Psoas muscle (tissue), 7 donors: ENCODE measurements at regions not wholly inside any gene's neighbourhood (a gene's known extent, or its start where the extent isn't known, plus 50 kb on each side); places are given as distances from the start of the nearest gene placed in this dataset.
"Not testable (repeated sequence)": the region's sequence is repeated elsewhere in the genome, so short reads cannot be mapped to it uniquely, and the experiment has no call there.

Experiments
- ATAC-seq, 4 donors: fragments of 200-7000 bp; cut with Tn5 transposase; one replicate each; pipeline ENCODE4 v1.9.1; 2020; ENCODE audit warnings: moderate library complexity in 3 of 4, mild to moderate bottlenecking in 2 of 4
- DNase-seq, 2 donors: peaks; one replicate each; pipeline ENCODE4 v3.0.0-alpha.2; 2020
- H3K27ac ChIP-seq: fragments of 200-600 bp; one replicate; pipeline ENCODE4 v1.8.0; 2022
- H3K27me3 ChIP-seq, 3 donors: fragments of 200-600 bp in 1 of 3; one replicate each; pipeline versions ENCODE4 v1.6.1 to v1.8.0; 2013 to 2022; ENCODE audit warnings: low read length in 2 of 3, mild to moderate bottlenecking in 2 of 3, moderate library complexity in 1 of 3; ENCODE audit not compliant: insufficient read depth in 3 of 3
- H3K36me3 ChIP-seq, 2 donors: fragments of 200-600 bp in 1 of 2; one replicate each; pipeline versions ENCODE4 v1.6.1 to v1.8.0; 2013 to 2022; ENCODE audit warnings: low read depth in 1 of 2, mild to moderate bottlenecking in 1 of 2, moderate library complexity in 1 of 2; ENCODE audit not compliant: insufficient read depth in 1 of 2
- H3K4me1 ChIP-seq: fragments of 200-600 bp; one replicate; pipeline ENCODE4 v1.8.0; 2022
- H3K4me3 ChIP-seq: fragments of 200-600 bp; one replicate; pipeline ENCODE4 v1.8.0; 2022; ENCODE audit warnings: mild to moderate bottlenecking
- H3K9me3 ChIP-seq: fragments of 200-600 bp; one replicate; pipeline ENCODE4 v1.8.0; 2022
- WGBS, 3 donors: extraction: QIAGEN DNeasy Blood & Tissue Kit; methylation state at CpG; one replicate each; pipeline versions ENCODE4 v1.1.6 to v1.1.7; 2013; 5-methylcytosine and 5-hydroxymethylcytosine counted together
- intact Hi-C, 2 donors: fragments of 100-400 bp; cut with DNase I; formaldehyde crosslinking; loops; one replicate each; pipeline versions ENCODE4 v1.11.0 to v1.14.2; 2022
- TF ChIP-seq, protein P1 (sequence below): fragments of 200-600 bp; IDR thresholded peaks from one replicate; pipeline ENCODE4 v1.8.0; 2022; ENCODE audit warnings: antibody characterized with exemption
- donor health status: healthy with polysubstance abuse.
- donor health status: DM: no; HTN: no; CAD: no; lungs with moderate emphysema.
- donor health status: Bipolar disorder and iron deficiency.
- donor health status: healthy.
- donor health status: DM: yes; HTN: yes; CAD: no.
- donor health status: DM: no; HTN: no; CAD: no.
- donor health status: DM: yes; HTN: yes; CAD: no.

DNA sequence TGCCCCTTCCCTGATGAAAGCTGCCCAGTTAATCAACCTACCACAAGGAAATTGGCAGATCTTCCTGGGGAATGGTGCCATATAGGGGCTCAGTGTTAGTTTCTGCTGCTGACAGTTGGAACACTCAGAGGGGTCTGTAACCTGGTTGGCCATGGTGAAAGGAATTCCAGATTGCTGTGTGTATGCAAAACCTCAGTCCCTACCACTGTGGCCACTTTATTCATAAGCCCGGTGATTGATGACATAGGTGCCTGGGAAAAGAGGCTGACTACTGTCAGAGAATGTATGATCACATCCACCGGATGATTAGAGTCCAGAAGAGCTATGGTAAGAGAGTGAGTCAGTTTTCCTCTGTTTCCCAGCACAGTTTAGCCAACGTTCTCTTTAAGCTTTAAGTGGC lies 363.9 kb upstream of the NPAP1 start:
- ATAC-seq, H3K4me1 ChIP-seq, H3K27me3 ChIP-seq, H3K9me3 ChIP-seq, DNase-seq, H3K4me3 ChIP-seq, H3K27ac ChIP-seq, intact Hi-C loops, H3K36me3 ChIP-seq: not testable (repeated sequence)
- 65 to 73% (median 66%) methylated on average over 3 of the region's 3 CpGs for WGBS, 3 donors

DNA sequence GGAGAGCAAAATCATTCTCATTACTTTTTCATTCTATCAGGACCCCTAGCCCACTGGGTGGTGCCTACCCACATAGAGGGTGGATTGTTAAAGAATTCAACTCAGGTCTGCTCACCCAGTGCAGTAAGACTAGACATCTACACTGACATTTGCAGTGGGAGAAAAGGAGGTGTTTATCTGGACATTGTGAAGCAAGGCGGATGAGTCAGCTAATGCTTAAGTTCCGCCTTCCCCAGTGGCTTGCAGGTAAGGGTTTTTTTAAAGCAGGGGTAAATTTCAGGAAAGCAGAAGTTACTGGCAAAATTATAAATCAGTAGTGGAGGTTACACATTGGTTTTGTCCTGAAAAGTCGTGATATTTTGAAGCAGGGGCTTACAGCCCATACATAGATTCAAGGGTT lies 359.2 kb upstream of the NPAP1 start:
- ATAC-seq, H3K36me3 ChIP-seq, H3K4me3 ChIP-seq, H3K9me3 ChIP-seq, intact Hi-C loops, H3K27me3 ChIP-seq, DNase-seq, H3K27ac ChIP-seq, H3K4me1 ChIP-seq: not testable (repeated sequence)
- 74 to 81% (median 77%) methylated on average over 3 of the region's 3 CpGs for WGBS, 3 donors

DNA sequence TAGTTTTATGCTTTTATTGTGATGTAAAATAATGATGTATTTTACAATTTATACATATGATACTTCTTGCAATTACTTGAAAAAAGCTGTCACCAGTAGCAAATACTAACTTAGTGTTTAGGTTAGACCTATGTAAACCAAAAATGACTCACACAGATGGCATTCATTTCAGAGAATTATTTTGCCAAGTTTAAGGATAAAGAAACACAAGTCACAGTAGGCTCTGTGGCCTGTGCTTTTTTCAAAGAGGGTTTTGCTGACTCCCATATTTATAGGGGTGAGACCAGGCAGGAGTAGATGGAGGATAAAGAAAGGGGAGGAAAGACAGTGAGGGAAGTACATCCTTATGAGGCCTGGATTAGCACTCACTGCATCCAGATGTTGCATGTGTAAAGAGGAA lies 356.6 kb upstream of the NPAP1 start:
- no peak overlapping the region for H3K27ac ChIP-seq
- ATAC-seq: no peak

DNA sequence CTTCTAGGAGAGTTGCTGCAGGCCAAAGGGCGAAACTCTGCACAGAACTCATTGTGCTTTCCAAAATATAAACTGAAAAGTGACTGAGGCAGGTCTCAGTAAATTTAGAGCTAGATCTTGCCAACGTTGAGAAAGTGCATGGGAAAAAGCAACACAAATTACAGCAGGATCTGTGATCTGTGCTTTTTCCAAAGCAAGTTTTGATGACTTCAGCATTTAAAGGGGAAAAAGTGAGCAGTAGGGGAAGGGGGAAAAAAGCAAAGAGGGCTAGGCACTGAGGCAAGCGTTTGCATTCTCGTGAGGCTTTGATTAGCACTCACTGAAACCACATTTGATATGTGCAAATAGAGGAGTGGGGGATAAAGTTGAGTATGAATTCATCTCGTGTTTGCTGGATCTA lies 351.5 kb upstream of the NPAP1 start:
- H3K9me3 ChIP-seq, H3K4me3 ChIP-seq, H3K36me3 ChIP-seq, H3K27ac ChIP-seq, ATAC-seq, H3K4me1 ChIP-seq, H3K27me3 ChIP-seq, DNase-seq, intact Hi-C loops: not testable (repeated sequence)
- 25 to 29% (median 29%) methylated on average over 5 of the region's 5 CpGs for WGBS, 3 donors

More for the DNA sequence above, 356.6 kb upstream of the NPAP1 start:
- no peak for DNase-seq
- Histone ChIP-seq H3K4me3 (no peak overlapping the region), H3K27me3 (no peaks in the 10 kb centered on the region), H3K9me3 (no peaks in the 10 kb centered on the region), H3K4me1 (no peaks in the 10 kb centered on the region), H3K36me3 (no peaks in the 10 kb centered on the region)
- intact Hi-C loops: no loop called here
- TF ChIP-seq, protein P1, sequence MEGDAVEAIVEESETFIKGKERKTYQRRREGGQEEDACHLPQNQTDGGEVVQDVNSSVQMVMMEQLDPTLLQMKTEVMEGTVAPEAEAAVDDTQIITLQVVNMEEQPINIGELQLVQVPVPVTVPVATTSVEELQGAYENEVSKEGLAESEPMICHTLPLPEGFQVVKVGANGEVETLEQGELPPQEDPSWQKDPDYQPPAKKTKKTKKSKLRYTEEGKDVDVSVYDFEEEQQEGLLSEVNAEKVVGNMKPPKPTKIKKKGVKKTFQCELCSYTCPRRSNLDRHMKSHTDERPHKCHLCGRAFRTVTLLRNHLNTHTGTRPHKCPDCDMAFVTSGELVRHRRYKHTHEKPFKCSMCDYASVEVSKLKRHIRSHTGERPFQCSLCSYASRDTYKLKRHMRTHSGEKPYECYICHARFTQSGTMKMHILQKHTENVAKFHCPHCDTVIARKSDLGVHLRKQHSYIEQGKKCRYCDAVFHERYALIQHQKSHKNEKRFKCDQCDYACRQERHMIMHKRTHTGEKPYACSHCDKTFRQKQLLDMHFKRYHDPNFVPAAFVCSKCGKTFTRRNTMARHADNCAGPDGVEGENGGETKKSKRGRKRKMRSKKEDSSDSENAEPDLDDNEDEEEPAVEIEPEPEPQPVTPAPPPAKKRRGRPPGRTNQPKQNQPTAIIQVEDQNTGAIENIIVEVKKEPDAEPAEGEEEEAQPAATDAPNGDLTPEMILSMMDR: no peak

DNA sequence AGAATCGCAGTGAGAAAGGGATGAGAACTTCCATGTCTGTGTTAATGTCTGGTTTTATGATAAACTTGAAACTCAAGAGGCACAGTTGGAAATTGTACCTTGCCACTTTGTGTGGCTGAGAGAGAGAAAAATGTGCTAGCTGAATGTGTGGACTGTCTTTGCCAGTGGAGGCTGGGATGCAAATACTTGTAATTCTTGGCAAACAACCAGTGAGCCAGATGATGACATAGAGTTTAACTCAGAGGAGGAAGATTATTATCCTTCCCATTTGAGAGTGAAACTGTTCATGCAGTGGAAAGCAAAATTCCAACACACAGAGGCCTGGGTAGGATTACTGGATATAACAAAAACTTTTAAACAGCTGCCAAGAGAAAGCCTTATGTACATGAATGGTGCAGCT lies 349.1 kb upstream of the NPAP1 start:
- H3K36me3 ChIP-seq, H3K27me3 ChIP-seq, H3K4me3 ChIP-seq, H3K4me1 ChIP-seq, ATAC-seq, DNase-seq, H3K9me3 ChIP-seq, intact Hi-C loops, H3K27ac ChIP-seq: not testable (repeated sequence)
- 47 to 79% (median 54%) methylated on average over 1 of the region's 1 CpG for WGBS, 3 donors

DNA sequence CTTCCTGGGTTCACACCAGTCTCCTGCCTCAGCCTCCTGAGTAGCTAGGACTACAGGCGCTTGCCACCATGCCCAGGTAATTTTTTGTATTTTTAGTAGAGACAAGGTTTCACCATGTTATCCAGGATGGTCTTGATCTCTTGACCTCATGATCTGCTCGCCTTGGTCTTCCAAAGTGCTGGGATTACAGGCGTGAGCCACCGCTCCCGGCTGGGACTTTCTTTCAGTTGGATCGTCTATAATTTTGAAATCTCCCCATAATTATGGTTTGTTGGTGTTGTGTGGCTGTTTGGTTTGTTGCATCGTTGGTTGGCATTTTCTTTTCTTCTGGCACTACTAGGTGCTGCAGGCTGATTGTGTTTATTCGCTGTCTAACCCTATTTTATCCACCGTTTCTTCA lies 343.6 kb upstream of the NPAP1 start:
- H3K36me3 ChIP-seq, intact Hi-C loops, H3K4me3 ChIP-seq, H3K27me3 ChIP-seq, ATAC-seq, H3K9me3 ChIP-seq, H3K4me1 ChIP-seq, H3K27ac ChIP-seq, DNase-seq: not testable (repeated sequence)
- 70 to 80% (median 76%) methylated on average over 9 of the region's 9 CpGs for WGBS, 3 donors

DNA sequence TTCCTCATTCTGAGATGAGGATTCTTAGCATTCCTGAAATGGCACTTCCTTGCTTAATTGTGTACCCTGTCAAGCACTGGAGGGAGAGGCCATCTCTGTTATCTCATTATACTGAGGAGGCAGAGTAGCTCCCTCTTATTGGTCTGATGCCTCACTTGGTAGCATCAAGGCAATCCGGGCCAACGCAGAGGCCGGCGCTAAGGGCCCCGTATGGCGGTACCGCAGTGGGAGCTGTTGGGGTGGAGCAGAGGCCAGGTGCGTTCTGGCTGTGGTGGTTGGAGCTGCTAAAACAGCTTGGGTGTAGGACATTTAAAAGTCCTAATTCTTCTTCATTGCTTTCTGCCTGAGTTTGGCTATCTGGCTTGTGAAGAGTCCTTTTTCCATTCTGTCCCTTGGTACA lies 333.7 kb upstream of the NPAP1 start:
- H3K27ac ChIP-seq, H3K9me3 ChIP-seq, ATAC-seq, H3K36me3 ChIP-seq, H3K27me3 ChIP-seq, H3K4me3 ChIP-seq, DNase-seq, intact Hi-C loops, H3K4me1 ChIP-seq: not testable (repeated sequence)
- 90 to 91% (median 90%) methylated on average over 8 of the region's 8 CpGs for WGBS, 3 donors

DNA sequence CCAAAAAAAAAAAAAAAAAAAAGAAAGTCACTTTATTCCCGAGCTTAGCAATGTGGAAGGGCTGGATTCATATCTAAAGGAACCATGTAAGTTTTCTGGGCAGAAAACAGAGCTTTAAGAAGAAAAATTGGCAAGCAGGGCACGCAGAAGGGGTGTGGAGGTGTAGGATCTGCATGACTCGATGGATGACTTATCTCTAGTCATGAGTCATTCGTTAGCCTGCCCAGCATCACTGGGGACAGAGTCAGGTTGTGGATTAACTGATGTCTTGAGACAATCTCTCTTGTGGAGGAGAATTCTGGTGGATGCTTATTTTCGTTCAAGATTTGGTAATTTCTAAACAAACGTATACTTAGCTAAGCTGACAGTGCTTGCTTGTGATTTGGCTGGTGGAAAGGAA lies 322.8 kb upstream of the NPAP1 start:
- H3K9me3 ChIP-seq, H3K27me3 ChIP-seq, DNase-seq, H3K4me3 ChIP-seq, ATAC-seq, intact Hi-C loops, H3K27ac ChIP-seq, H3K4me1 ChIP-seq, H3K36me3 ChIP-seq: not testable (repeated sequence)
- 60 to 66% (median 61%) methylated on average over 6 of the region's 6 CpGs for WGBS, 3 donors

DNA sequence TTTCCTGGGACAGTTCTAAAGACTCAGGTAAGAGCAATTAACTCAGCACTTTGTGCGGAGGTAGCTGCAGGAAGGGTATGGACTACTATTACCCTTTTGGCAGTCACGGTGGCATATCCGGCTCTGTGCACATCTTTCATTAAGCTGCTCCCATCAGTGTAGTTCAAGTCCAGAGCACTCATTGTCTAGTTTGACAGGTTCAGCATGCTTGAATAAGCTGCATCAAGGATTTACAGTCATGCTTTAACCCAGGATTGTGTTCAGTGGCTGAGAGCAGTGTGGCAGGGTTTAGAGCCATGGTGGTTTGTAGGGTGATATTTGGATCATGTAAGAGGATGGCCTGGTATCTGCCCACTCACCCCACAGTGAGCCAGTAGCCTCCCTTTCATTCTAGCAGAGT lies 294.5 kb upstream of the NPAP1 start:
- H3K36me3 ChIP-seq, H3K27ac ChIP-seq, H3K4me3 ChIP-seq, H3K9me3 ChIP-seq, DNase-seq, H3K27me3 ChIP-seq, ATAC-seq, H3K4me1 ChIP-seq, intact Hi-C loops: not testable (repeated sequence)
- 93 to 98% (median 95%) methylated on average over 3 of the region's 3 CpGs for WGBS, 3 donors

DNA sequence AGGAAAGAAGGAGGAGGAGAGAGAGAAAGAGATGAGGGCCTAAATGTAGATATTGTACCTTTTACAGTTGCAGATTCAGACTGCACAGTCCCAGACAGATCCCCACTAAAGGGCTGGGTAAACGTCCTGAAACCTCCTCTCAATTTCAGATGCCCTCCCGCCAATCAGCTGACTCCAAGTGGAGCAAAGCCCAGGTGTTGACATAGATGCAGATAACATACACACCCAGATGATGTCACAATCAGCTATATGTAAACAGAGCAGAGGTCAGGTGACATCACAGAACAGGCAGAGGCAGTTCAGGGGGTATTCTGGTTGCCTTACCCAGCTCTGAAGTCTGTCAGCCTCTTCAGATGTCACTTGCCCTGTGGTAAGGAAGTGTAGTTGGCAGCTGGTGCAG lies 290.3 kb upstream of the NPAP1 start:
- H3K4me3 ChIP-seq, H3K4me1 ChIP-seq, H3K27ac ChIP-seq, H3K36me3 ChIP-seq, DNase-seq, intact Hi-C loops, H3K27me3 ChIP-seq, H3K9me3 ChIP-seq, ATAC-seq: not testable (repeated sequence)
- WGBS, 3 donors: 50 to 65% (median 50%) methylated on average over 2 of the region's 2 CpGs
